GM04503 (cell line): ENCODE measurements at regions not wholly inside any gene's neighbourhood (a gene's known extent, or its start where the extent isn't known, plus 50 kb on each side); places are given as distances from the start of the nearest gene placed in this dataset.

Experiments used
- DNase-seq: peaks from one replicate; pipeline ENCODE4 v3.0.0-alpha.2; 2012; ENCODE audit warnings: low read depth

DNA sequence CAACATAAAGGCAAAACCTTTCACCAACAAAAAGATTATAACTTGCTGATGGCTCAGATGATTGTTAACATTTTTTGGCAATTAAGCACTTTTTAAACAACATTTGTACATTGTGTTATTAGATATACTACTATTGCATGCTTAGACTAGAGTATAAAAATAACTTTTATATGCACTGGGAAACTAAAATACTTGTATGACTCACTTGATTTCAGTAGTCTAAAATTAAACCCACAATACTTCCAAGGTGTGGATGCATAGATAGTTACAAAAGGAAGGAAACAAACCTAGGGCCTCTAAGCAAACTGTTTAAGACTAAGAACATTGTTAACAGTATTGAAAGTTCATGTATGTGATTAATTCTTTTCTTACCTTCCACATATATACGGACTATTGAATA, 1521.5 kb downstream of the OTOL1 start:
- no peak for DNase-seq

GRCh38 chr3:163018664-163019063, 1522.1 kb downstream of the OTOL1 start:
- no peak for DNase-seq

- no peak for DNase-seq
These were observed 1522.7 kb downstream of the OTOL1 start for GRCh38 chr3:163019260-163019659.

DNA sequence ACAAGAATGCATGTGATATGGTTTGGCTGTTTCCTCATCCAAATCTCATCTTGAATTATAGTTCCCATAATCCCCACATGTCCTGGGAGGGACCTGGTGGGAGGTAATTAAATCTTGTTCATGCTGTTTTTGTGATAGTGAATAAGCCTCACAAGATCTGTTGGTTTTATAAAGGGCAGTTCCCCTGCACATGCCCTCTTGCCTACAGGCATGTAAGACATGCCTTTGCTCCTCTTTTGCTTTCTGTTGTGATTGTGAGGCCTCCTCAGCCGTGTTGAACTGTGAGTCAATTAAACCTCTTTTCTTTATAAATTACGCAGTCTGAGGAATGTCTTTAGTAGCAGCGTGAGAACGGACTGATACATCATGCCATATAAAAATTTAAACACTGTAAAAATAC, 1537.0 kb downstream of the OTOL1 start:
- DNase-seq: no peak

- DNase-seq: no peak
These were observed 1543.0 kb downstream of the OTOL1 start for GRCh38 chr3:163039636-163040035.

DNA sequence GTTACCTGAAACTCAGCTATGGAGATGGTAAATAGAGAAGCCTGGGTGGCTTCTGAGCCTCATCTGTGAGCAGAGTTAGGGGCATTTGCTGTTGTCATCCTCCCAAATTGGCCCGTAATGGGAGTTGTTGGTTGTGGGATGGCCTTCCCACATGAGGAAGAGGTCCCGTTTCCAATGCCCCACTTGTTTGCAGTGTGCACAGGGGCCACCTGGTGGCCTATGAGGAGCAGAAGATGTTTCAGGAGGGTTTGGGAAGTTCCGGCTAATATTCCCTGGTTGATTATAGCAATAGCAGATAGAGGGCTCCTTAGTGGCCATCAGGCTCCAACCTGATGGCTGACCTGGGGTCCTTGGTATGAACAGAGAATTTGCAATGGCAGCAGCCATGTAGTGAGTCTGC, 1546.5 kb downstream of the OTOL1 start:
- DNase-seq: no peak

- no peak for DNase-seq
These were observed 1549.3 kb downstream of the OTOL1 start for GRCh38 chr3:163045945-163046344.

DNA sequence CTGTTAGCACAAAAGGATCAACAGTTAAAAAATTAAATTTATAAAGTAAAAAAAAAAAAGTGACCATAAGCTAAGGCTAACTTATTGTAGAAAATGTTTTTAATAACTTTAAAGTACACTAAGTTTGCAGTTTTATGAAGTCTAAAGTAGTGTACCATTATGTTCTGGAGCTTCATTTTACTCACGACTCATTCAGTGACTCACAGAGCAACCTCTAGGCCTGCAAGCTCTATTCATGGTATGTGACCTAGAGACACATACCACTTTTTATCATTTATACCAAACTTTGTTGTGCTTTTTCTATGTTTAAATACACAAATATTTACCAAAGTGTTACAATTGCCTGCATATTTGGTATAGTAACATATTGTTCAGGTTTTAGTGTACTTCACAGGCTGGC, 1552.3 kb downstream of the OTOL1 start:
- no peak for DNase-seq

DNA sequence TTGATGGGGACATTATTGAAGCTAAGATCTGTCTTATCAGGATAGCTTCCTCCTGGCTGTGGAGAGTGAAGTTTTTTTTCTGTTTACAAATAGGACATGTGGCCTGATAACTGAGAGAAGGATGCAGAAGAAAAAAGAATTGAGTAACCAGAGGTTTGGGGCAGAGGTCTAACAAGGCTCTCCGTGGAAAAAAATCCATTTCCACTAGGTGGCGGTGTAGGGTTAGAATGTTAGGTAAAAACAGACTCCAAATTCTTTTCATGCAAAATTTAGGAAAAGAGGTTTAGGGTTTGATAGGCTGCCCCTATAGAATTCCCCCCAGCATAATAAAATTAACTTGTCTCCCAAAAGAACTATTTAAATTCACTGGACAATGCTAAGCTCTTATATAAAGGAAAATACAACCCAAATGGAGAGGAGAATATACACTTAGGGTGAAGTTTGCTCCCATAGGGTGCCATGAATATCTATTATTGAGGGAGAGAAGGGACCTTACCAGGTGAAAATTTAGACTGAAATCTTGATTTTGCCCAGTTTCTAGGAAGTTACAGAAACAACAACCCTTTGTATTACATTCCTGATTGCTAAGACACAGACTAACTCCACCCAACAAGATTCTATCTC, 1560.4 kb downstream of the OTOL1 start:
- DNase-seq: peak; percentile 4

- DNase-seq: no peak
These were observed 1561.6 kb downstream of the OTOL1 start for GRCh38 chr3:163058031-163058854.

GRCh38 chr3:163071713-163072112, 1575.1 kb downstream of the OTOL1 start:
- DNase-seq: no peak
